Rectal smooth muscle tissue (tissue), 1 donor: ENCODE measurements at regions not wholly inside any gene's neighbourhood (a gene's known extent, or its start where the extent isn't known, plus 50 kb on each side); places are given as distances from the start of the nearest gene placed in this dataset.

ENCODE experiments used
- H3K27ac ChIP-seq: one replicate; pipeline ENCODE4 v1.7.0; 2013; ENCODE audit warnings: low read depth, low read length, inconsistent platforms
- H3K27me3 ChIP-seq: one replicate; pipeline ENCODE4 v1.7.0; 2013; ENCODE audit warnings: low read length; ENCODE audit not compliant: control insufficient read depth, insufficient read depth
- H3K36me3 ChIP-seq: one replicate; pipeline ENCODE4 v1.7.0; 2013; ENCODE audit warnings: low read length; ENCODE audit not compliant: control insufficient read depth, insufficient read depth
- H3K4me1 ChIP-seq: one replicate; pipeline ENCODE4 v1.7.0; 2013; ENCODE audit warnings: low read length; ENCODE audit not compliant: control insufficient read depth, insufficient read depth
- H3K4me3 ChIP-seq: one replicate; pipeline ENCODE4 v1.7.0; 2013; ENCODE audit warnings: low read length
- H3K9ac ChIP-seq: one replicate; pipeline ENCODE4 v1.7.0; 2013; ENCODE audit warnings: low read length

GRCh38 chr3:159765030-159765859, 223.4 kb upstream of the IL12A start:
- Histone ChIP-seq H3K4me3 (peak overlapping the region; percentile 87), H3K9ac (peak overlapping the region; percentile 83), H3K27me3 (no peaks in the 10 kb centered on the region), H3K27ac (peak overlapping the region; percentile 97), H3K4me1 (peaks cover 30% of the 10 kb centered on the region), H3K36me3 (no peaks in the 10 kb centered on the region)

- Histone ChIP-seq H3K4me3 (peak overlapping the region; percentile 87), H3K27ac (peak overlapping the region; percentile 97), H3K27me3 (no peaks in the 10 kb centered on the region), H3K36me3 (no peaks in the 10 kb centered on the region), H3K9ac (peak overlapping the region; percentile 28), H3K4me1 (peaks cover 34% of the 10 kb centered on the region)
Measured at GRCh38 chr3:159765860-159766294, 222.8 kb upstream of the IL12A start.

GRCh38 chr3:159766563-159767185, 222.0 kb upstream of the IL12A start:
- Histone ChIP-seq H3K27ac (peak overlapping the region; percentile 97), H3K4me1 (peaks cover 30% of the 10 kb centered on the region), H3K27me3 (no peaks in the 10 kb centered on the region), H3K36me3 (no peaks in the 10 kb centered on the region), H3K9ac (no peak overlapping the region), H3K4me3 (peak overlapping the region; percentile 87)

- Histone ChIP-seq H3K27me3 (no peaks in the 10 kb centered on the region), H3K4me3 (no peak overlapping the region), H3K27ac (no peak overlapping the region), H3K36me3 (no peaks in the 10 kb centered on the region), H3K9ac (no peak overlapping the region), H3K4me1 (peaks cover 46% of the 10 kb centered on the region)
Measured at GRCh38 chr3:159770998-159771397, 217.6 kb upstream of the IL12A start.

- Histone ChIP-seq H3K36me3 (no peaks in the 10 kb centered on the region), H3K4me3 (no peak overlapping the region), H3K4me1 (peaks cover 52% of the 10 kb centered on the region), H3K9ac (no peak overlapping the region), H3K27me3 (no peaks in the 10 kb centered on the region), H3K27ac (no peak overlapping the region)
Measured at GRCh38 chr3:159771865-159772611, 216.6 kb upstream of the IL12A start.

- Histone ChIP-seq H3K36me3 (no peaks in the 10 kb centered on the region), H3K4me3 (no peak overlapping the region), H3K27me3 (no peaks in the 10 kb centered on the region), H3K27ac (peak overlapping the region; percentile 55), H3K4me1 (peaks cover 44% of the 10 kb centered on the region), H3K9ac (no peak overlapping the region)
Measured at GRCh38 chr3:159773706-159774105, 214.9 kb upstream of the IL12A start.

- Histone ChIP-seq H3K4me1 (peaks cover 41% of the 10 kb centered on the region), H3K4me3 (no peak overlapping the region), H3K36me3 (no peaks in the 10 kb centered on the region), H3K27ac (peak overlapping the region; percentile 75), H3K9ac (no peak overlapping the region), H3K27me3 (no peaks in the 10 kb centered on the region)
Measured at GRCh38 chr3:159775372-159775961, 213.2 kb upstream of the IL12A start.

- Histone ChIP-seq H3K27ac (peak overlapping the region; percentile 56), H3K9ac (no peak overlapping the region), H3K4me3 (no peak overlapping the region), H3K27me3 (no peaks in the 10 kb centered on the region), H3K36me3 (no peaks in the 10 kb centered on the region), H3K4me1 (peaks cover 35% of the 10 kb centered on the region)
Measured at GRCh38 chr3:159776779-159777178, 211.9 kb upstream of the IL12A start.

GRCh38 chr3:159779883-159780282, 208.8 kb upstream of the IL12A start:
- H3K4me3 ChIP-seq, result no peak overlapping the region
- no peak overlapping the region for H3K27ac ChIP-seq
- peaks cover 29% of the 10 kb centered on the region for H3K4me1 ChIP-seq
- no peaks in the 10 kb centered on the region for H3K27me3 ChIP-seq
- no peaks in the 10 kb centered on the region for H3K36me3 ChIP-seq
- no peak overlapping the region for H3K9ac ChIP-seq

- H3K27ac ChIP-seq, result no peak overlapping the region
- H3K9ac ChIP-seq, result no peak overlapping the region
- H3K36me3 ChIP-seq, result no peaks in the 10 kb centered on the region
- H3K4me3 ChIP-seq, result no peak overlapping the region
- peaks cover 24% of the 10 kb centered on the region for H3K4me1 ChIP-seq
- no peaks in the 10 kb centered on the region for H3K27me3 ChIP-seq
Measured at GRCh38 chr3:159781867-159782266, 206.8 kb upstream of the IL12A start.

- H3K9ac ChIP-seq, result no peak overlapping the region
- H3K27me3 ChIP-seq, result no peaks in the 10 kb centered on the region
- peak overlapping the region; percentile 24 for H3K27ac ChIP-seq
- H3K36me3 ChIP-seq, result no peaks in the 10 kb centered on the region
- H3K4me1 ChIP-seq, result peaks cover 30% of the 10 kb centered on the region
- no peak overlapping the region for H3K4me3 ChIP-seq
Measured at GRCh38 chr3:159782724-159783421, 205.8 kb upstream of the IL12A start.
